AG09309 (cell line): ENCODE measurements at regions not wholly inside any gene's neighbourhood (a gene's known extent, or its start where the extent isn't known, plus 50 kb on each side); places are given as distances from the start of the nearest gene placed in this dataset.

Experiments
- DNase-seq: peaks from one replicate; pipeline ENCODE4 v3.0.0-alpha.2; 2010; ENCODE audit warnings: low read depth
- H3K4me3 ChIP-seq: 2 replicates; pipeline ENCODE4 v1.5.1; 2011; ENCODE audit warnings: mild to moderate bottlenecking, low read depth, low read length, moderate library complexity; ENCODE audit not compliant: control insufficient read depth
- CTCF ChIP-seq: IDR thresholded peaks from 2 replicates; pipeline ENCODE4 v1.5.1; 2011; ENCODE audit warnings: mild to moderate bottlenecking, low read depth, low read length, inconsistent platforms; ENCODE audit not compliant: insufficient read depth, control insufficient read depth; ENCODE audit errors: missing control alignments

- no peak for DNase-seq
- H3K4me3 ChIP-seq: no peak overlapping the region
- no peak for TF ChIP-seq CTCF
These were observed 762.1 kb downstream of the TNS3 start for GRCh38 chr7:46819819-46820218.

GRCh38 chr7:46814516-46815250 lies 767.2 kb downstream of the TNS3 start:
- no peak overlapping the region for H3K4me3 ChIP-seq
- DNase-seq: no peak
- no peak for TF ChIP-seq CTCF

GRCh38 chr7:46812101-46812675 lies 769.7 kb downstream of the TNS3 start:
- H3K4me3 ChIP-seq: no peak overlapping the region
- no peak for DNase-seq
- no peak for TF ChIP-seq CTCF

- no peak for TF ChIP-seq CTCF
- peak; percentile 90 for DNase-seq
- H3K4me3 ChIP-seq: no peak overlapping the region
These were observed 770.4 kb downstream of the TNS3 start for GRCh38 chr7:46811529-46811928.

GRCh38 chr7:46810986-46811385 lies 770.9 kb downstream of the TNS3 start:
- no peak for TF ChIP-seq CTCF
- no peak overlapping the region for H3K4me3 ChIP-seq
- no peak for DNase-seq

- H3K4me3 ChIP-seq: no peak overlapping the region
- no peak for TF ChIP-seq CTCF
- DNase-seq: no peak
These were observed 772.0 kb downstream of the TNS3 start for GRCh38 chr7:46809886-46810285.
